Keratinocyte (primary cell): ENCODE measurements at regions not wholly inside any gene's neighbourhood (a gene's known extent, or its start where the extent isn't known, plus 50 kb on each side); places are given as distances from the start of the nearest gene placed in this dataset.

Source experiments
- DNase-seq: peaks from one replicate; pipeline ENCODE4 v3.0.0-alpha.2; 2011; ENCODE audit warnings: low read depth, missing footprints, low spot score
- FAIRE-seq: peaks from 2 replicates; lab custom pipeline; 2011; peaks lifted over from hg19 to GRCh38; lab: Jason Lieb, UNC
- H2AFZ ChIP-seq: 2 replicates; pipeline ENCODE4 v1.6.0; 2012; ENCODE audit warnings: low read length, control low read depth, inconsistent platforms; ENCODE audit not compliant: control insufficient read depth
- H3K27ac ChIP-seq: 2 replicates; pipeline ENCODE4 v1.5.1; 2011; ENCODE audit warnings: low read length; ENCODE audit not compliant: control insufficient read depth, insufficient read depth
- H3K27me3 ChIP-seq: 3 replicates; pipeline ENCODE4 v1.6.0; 2011; ENCODE audit warnings: low read length; ENCODE audit not compliant: control insufficient read depth, insufficient read depth; ENCODE audit errors: extremely low read depth
- H3K36me3 ChIP-seq, 2 experiments: 2 replicates in 1 of 2; 3 replicates in 1 of 2; pipeline ENCODE4 v1.5.1; 2011; ENCODE audit warnings: low read length in 2 of 2, mild to moderate bottlenecking in 1 of 2; ENCODE audit not compliant: control insufficient read depth in 2 of 2, insufficient read depth in 2 of 2; ENCODE audit errors: extremely low read depth in 1 of 2
- H3K4me1 ChIP-seq: 3 replicates; pipeline ENCODE4 v1.5.1; 2011; ENCODE audit warnings: low read length; ENCODE audit not compliant: control insufficient read depth, insufficient read depth; ENCODE audit errors: extremely low read depth
- H3K4me2 ChIP-seq: 3 replicates; pipeline ENCODE4 v1.6.0; 2011; ENCODE audit warnings: low read depth, low read length; ENCODE audit not compliant: control insufficient read depth, insufficient read depth; ENCODE audit errors: extremely low read depth
- H3K4me3 ChIP-seq, 3 experiments: fragments of 200-600 bp in 1 of 3; sonication (generic) in 1 of 3; 2 replicates in 2 of 3; 3 replicates in 1 of 3; pipeline ENCODE4 v1.5.1; 2011 to 2016; ENCODE audit warnings: low read length in 3 of 3, mild to moderate bottlenecking in 3 of 3, control low read depth in 2 of 3, inconsistent platforms in 1 of 3, low read depth in 1 of 3, mixed read lengths in 1 of 3, mixed run types in 1 of 3, moderate library complexity in 1 of 3; ENCODE audit not compliant: control insufficient read depth in 2 of 3, insufficient read depth in 2 of 3; ENCODE audit errors: extremely low read depth in 1 of 3
- H3K79me2 ChIP-seq: 2 replicates; pipeline ENCODE4 v1.6.0; 2012; ENCODE audit warnings: low read length; ENCODE audit not compliant: control insufficient read depth, insufficient read depth
- H3K9ac ChIP-seq: 3 replicates; pipeline ENCODE4 v1.6.0; 2011; ENCODE audit warnings: low read length; ENCODE audit not compliant: control insufficient read depth, insufficient read depth; ENCODE audit errors: extremely low read depth
- H3K9me1 ChIP-seq: 3 replicates; pipeline ENCODE4 v1.6.0; 2011; ENCODE audit warnings: low read length; ENCODE audit not compliant: control insufficient read depth, insufficient read depth; ENCODE audit errors: extremely low read depth
- H3K9me3 ChIP-seq: 2 replicates; pipeline ENCODE4 v1.5.1; 2012; ENCODE audit warnings: low read depth, low read length; ENCODE audit not compliant: control insufficient read depth
- H4K20me1 ChIP-seq: 3 replicates; pipeline ENCODE4 v1.6.0; 2011; ENCODE audit warnings: low read length; ENCODE audit not compliant: control insufficient read depth, insufficient read depth; ENCODE audit errors: extremely low read depth
- EZH2 ChIP-seq: IDR thresholded peaks from one replicate; pipeline ENCODE4 v1.6.1; 2012; ENCODE audit warnings: inconsistent platforms, mild to moderate bottlenecking, low read length, moderate library complexity
- dilution Hi-C: fragments of 300-500 bp; cut with MboI; formaldehyde crosslinking; loops from one replicate; pipeline ENCODE4 v1.7.0; 2020; ENCODE audit warnings: low sequenced_read_pairs; ENCODE audit not compliant: extremely low pct_ligation_motif_present
- TF ChIP-seq, protein P1 (sequence below), 3 experiments: IDR thresholded peaks in 1 of 3; conservative IDR thresholded peaks in 1 of 3; optimal IDR thresholded peaks in 1 of 3; 2 replicates in 2 of 3; 3 replicates in 1 of 3; pipeline versions ENCODE3 to v1.5.1; 2011; ENCODE audit warnings: low read length in 3 of 3, mild to moderate bottlenecking in 3 of 3, moderate library complexity in 2 of 3, control low read depth in 1 of 3, inconsistent platforms in 1 of 3; ENCODE audit not compliant: insufficient read depth in 2 of 3; ENCODE audit errors: extremely low read depth in 1 of 3

DNA sequence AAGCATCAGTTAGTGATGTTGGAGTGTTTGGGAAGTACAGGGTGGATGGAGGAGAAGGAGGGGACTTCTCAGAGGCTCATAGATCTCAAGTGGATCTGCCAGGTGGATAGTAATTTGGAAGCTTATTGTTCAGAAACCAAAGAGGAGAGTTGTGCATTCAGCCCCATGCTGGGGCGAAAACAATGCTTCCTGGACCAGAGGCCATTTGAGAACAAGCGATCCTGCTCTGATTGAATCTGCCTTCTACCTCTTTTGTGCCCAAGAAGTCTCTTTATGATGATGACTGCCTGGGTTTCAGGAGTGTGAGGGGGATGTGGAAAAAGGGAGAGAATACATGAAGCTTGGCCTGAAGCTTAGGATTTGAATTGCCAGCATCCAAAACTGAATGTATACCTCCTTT, 110.8 kb upstream of the SRRM4 start:
- no peak overlapping the region for H3K27ac ChIP-seq
- DNase-seq: no peak
- H3K4me1 ChIP-seq: no peaks in the 10 kb centered on the region
- no peak for FAIRE-seq
- no peaks in the 10 kb centered on the region for H3K79me2 ChIP-seq
- dilution Hi-C loops: no loop called here
- H2AFZ ChIP-seq: no peak overlapping the region
- no peak overlapping the region for H3K4me3 ChIP-seq
- H4K20me1 ChIP-seq: no peaks in the 10 kb centered on the region
- no peak overlapping the region for H3K4me2 ChIP-seq
- H3K9me3 ChIP-seq: no peaks in the 10 kb centered on the region
- no peaks in the 10 kb centered on the region for H3K36me3 ChIP-seq
- TF ChIP-seq, protein P1, sequence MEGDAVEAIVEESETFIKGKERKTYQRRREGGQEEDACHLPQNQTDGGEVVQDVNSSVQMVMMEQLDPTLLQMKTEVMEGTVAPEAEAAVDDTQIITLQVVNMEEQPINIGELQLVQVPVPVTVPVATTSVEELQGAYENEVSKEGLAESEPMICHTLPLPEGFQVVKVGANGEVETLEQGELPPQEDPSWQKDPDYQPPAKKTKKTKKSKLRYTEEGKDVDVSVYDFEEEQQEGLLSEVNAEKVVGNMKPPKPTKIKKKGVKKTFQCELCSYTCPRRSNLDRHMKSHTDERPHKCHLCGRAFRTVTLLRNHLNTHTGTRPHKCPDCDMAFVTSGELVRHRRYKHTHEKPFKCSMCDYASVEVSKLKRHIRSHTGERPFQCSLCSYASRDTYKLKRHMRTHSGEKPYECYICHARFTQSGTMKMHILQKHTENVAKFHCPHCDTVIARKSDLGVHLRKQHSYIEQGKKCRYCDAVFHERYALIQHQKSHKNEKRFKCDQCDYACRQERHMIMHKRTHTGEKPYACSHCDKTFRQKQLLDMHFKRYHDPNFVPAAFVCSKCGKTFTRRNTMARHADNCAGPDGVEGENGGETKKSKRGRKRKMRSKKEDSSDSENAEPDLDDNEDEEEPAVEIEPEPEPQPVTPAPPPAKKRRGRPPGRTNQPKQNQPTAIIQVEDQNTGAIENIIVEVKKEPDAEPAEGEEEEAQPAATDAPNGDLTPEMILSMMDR (optimal IDR thresholded peaks at IDR 0.05 in 1 of 3, IDR thresholded peaks at IDR 0.05 in 1 of 3, conservative IDR thresholded peaks at IDR 0.05 in 1 of 3; ENCODE audit: extremely low read depth in 1 of 3, insufficient read depth in 2 of 3, low read length in 3 of 3): no peak
- TF ChIP-seq EZH2: no peak
- no peaks in the 10 kb centered on the region for H3K9me1 ChIP-seq
- H3K9ac ChIP-seq: no peak overlapping the region
- no peaks in the 10 kb centered on the region for H3K27me3 ChIP-seq

DNA sequence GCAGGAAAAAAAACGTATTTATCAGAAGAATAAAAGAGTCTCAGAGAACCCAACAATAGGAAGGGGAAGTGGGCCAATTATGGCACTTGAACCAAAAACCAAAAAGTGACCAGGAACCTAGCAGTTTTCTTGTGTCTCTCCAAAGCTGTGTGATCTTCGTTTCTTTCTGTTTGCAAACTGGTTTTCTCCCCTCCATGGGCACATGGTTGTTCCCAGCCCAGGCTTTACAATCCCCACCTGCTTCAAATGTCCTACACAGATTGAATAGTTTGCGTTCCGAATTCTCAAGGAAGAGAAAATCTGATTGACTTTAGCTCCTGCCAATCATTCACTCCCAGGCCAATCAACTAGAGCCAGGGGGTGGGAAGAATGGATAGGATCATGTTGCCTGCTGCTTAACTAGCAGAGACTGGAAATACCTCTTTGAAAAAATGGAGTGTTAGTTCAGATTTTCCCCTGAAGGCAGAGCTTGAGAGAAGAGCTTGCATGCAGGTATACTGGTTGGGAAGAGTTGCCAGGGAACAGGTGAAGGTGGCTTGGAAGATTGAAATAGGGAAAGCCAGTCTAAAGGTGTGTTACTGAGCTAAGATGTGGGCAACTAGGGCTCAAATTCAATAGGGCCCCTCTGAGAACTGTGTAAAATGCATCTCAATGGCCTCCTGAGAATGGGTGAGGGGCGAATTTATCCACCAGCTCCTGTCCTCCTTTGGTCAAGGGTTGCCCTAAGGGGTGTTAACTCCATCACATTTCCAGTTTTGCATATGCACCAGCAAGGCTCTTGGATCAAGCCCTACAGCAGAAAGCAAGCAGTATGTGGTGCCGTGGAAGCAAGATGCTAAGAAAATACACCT, 106.4 kb upstream of the SRRM4 start:
- H3K36me3 ChIP-seq: no peaks in the 10 kb centered on the region
- H4K20me1 ChIP-seq: no peaks in the 10 kb centered on the region
- no peaks in the 10 kb centered on the region for H3K9me3 ChIP-seq
- H3K9ac ChIP-seq: no peak overlapping the region
- no peaks in the 10 kb centered on the region for H3K9me1 ChIP-seq
- no peaks in the 10 kb centered on the region for H3K4me1 ChIP-seq
- no peak overlapping the region for H3K4me3 ChIP-seq
- no peaks in the 10 kb centered on the region for H3K27me3 ChIP-seq
- dilution Hi-C loops: no loop called here
- no peak for FAIRE-seq
- H2AFZ ChIP-seq: no peak overlapping the region
- no peak overlapping the region for H3K27ac ChIP-seq
- H3K4me2 ChIP-seq: no peak overlapping the region
- TF ChIP-seq, protein P1 (optimal IDR thresholded peaks at IDR 0.05 in 1 of 3, IDR thresholded peaks at IDR 0.05 in 1 of 3, conservative IDR thresholded peaks at IDR 0.05 in 1 of 3; ENCODE audit: extremely low read depth in 1 of 3, insufficient read depth in 2 of 3, low read length in 3 of 3): no peak
- no peak for TF ChIP-seq EZH2
- H3K79me2 ChIP-seq: no peaks in the 10 kb centered on the region
- no peak for DNase-seq
